DOHH2 (cell line): ENCODE measurements at regions not wholly inside any gene's neighbourhood (a gene's known extent, or its start where the extent isn't known, plus 50 kb on each side); places are given as distances from the start of the nearest gene placed in this dataset.

Experiments
- H3F3A ChIP-seq: fragments of 200-600 bp; sonication (generic), shearing (Covaris generic); 2 replicates; pipeline ENCODE4 v1.6.0; 2016; ENCODE audit warnings: antibody characterized with exemption, mild to moderate bottlenecking; ENCODE audit not compliant: control insufficient read depth, insufficient read depth
- H3K27ac ChIP-seq: fragments of 200-600 bp; sonication (generic); 2 replicates; pipeline ENCODE4 v1.5.1; 2014; ENCODE audit warnings: low read depth, mild to moderate bottlenecking, low read length, moderate library complexity
- H3K27me3 ChIP-seq: fragments of 200-600 bp; sonication (generic); 2 replicates; pipeline ENCODE4 v1.6.1; 2014; ENCODE audit warnings: mild to moderate bottlenecking, low read length, mixed read lengths; ENCODE audit not compliant: control insufficient read depth
- H3K36me3 ChIP-seq: fragments of 200-600 bp; sonication (generic); 2 replicates; pipeline ENCODE4 v1.6.1; 2014; ENCODE audit warnings: mild to moderate bottlenecking, low read length, moderate library complexity, mixed read lengths; ENCODE audit not compliant: control insufficient read depth
- H3K4me1 ChIP-seq: fragments of 200-600 bp; sonication (generic); 2 replicates; pipeline ENCODE4 v1.6.1; 2014; ENCODE audit warnings: mild to moderate bottlenecking, low read length, mixed read lengths; ENCODE audit not compliant: control insufficient read depth
- H3K4me2 ChIP-seq: fragments of 200-600 bp; sonication (generic); 2 replicates; pipeline ENCODE4 v1.6.0; 2014; ENCODE audit warnings: mild to moderate bottlenecking, low read length, moderate library complexity
- H3K4me3 ChIP-seq: fragments of 200-600 bp; sonication (generic); 2 replicates; pipeline ENCODE4 v1.5.1; 2014; ENCODE audit warnings: mild to moderate bottlenecking, low read length, mixed read lengths
- H3K79me2 ChIP-seq: fragments of 200-600 bp; sonication (generic); 2 replicates; pipeline ENCODE4 v1.6.1; 2014; ENCODE audit warnings: mild to moderate bottlenecking, low read length, mixed read lengths; ENCODE audit not compliant: control insufficient read depth
- H3K9me2 ChIP-seq: fragments of 200-600 bp; sonication (generic); replicated peaks from 2 replicates; pipeline ENCODE4 v1.6.1; 2014; ENCODE audit warnings: mild to moderate bottlenecking, low read length, mixed read lengths; ENCODE audit not compliant: control insufficient read depth
- H3K9me3 ChIP-seq: fragments of 200-600 bp; sonication (generic); 2 replicates; pipeline ENCODE4 v1.6.1; 2014; ENCODE audit warnings: antibody characterized with exemption, low read length, mixed read lengths; ENCODE audit not compliant: control insufficient read depth, insufficient read depth
- H4K20me1 ChIP-seq: fragments of 200-600 bp; sonication (generic); 2 replicates; pipeline ENCODE4 v1.6.0; 2014; ENCODE audit warnings: low read depth, mild to moderate bottlenecking, antibody characterized with exemption, low read length, moderate library complexity; ENCODE audit not compliant: control insufficient read depth, insufficient read depth
- EZH2phosphoT487 ChIP-seq: fragments of 200-600 bp; sonication (generic); IDR thresholded peaks from 2 replicates; pipeline ENCODE4 v1.6.1; 2017; ENCODE audit warnings: borderline replicate concordance, mild to moderate bottlenecking, antibody characterized with exemption, low read length, moderate library complexity, mixed read lengths
- TF ChIP-seq, protein P1 (sequence below): fragments of 200-600 bp; sonication (generic); IDR thresholded peaks from one replicate; pipeline ENCODE4 v1.5.1; 2014; ENCODE audit warnings: antibody characterized with exemption, mild to moderate bottlenecking, low read depth, low read length; ENCODE audit not compliant: poor library complexity, severe bottlenecking

DNA sequence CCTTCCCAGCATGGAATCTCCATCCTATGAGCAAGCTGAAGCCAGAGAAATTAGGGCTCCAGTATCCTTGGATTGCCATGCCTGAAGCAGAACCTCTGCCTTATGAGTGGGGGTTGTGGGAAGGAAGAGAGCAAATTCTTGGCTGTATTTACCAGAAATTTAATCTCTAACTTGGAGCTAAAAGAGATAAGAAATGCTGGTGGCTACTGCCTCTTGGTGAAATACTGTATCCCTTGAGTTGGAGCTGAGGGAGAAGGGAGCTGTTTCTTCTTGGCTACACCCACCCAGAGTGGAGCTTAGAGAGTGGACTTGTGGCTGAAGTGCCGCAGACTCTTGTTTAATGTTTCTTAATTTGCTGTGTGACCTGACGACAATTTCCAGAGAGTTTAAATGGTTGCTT is 447.3 kb downstream of the ARHGEF28 start:
- Histone ChIP-seq H4K20me1 (no peaks in the 10 kb centered on the region), H3F3A (no peaks in the 10 kb centered on the region), H3K27me3 (peaks cover 3% of the 10 kb centered on the region; the same call in 1 of the 2 replicates), H3K4me2 (no peak overlapping the region), H3K27ac (no peak overlapping the region), H3K4me1 (no peaks in the 10 kb centered on the region), H3K79me2 (no peaks in the 10 kb centered on the region), H3K9me3 (no peaks in the 10 kb centered on the region), H3K9me2 (no peaks in the 10 kb centered on the region), H3K4me3 (no peak overlapping the region), H3K36me3 (no peaks in the 10 kb centered on the region)
- TF ChIP-seq, protein P1, sequence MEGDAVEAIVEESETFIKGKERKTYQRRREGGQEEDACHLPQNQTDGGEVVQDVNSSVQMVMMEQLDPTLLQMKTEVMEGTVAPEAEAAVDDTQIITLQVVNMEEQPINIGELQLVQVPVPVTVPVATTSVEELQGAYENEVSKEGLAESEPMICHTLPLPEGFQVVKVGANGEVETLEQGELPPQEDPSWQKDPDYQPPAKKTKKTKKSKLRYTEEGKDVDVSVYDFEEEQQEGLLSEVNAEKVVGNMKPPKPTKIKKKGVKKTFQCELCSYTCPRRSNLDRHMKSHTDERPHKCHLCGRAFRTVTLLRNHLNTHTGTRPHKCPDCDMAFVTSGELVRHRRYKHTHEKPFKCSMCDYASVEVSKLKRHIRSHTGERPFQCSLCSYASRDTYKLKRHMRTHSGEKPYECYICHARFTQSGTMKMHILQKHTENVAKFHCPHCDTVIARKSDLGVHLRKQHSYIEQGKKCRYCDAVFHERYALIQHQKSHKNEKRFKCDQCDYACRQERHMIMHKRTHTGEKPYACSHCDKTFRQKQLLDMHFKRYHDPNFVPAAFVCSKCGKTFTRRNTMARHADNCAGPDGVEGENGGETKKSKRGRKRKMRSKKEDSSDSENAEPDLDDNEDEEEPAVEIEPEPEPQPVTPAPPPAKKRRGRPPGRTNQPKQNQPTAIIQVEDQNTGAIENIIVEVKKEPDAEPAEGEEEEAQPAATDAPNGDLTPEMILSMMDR, result no peak
- TF ChIP-seq EZH2phosphoT487, result no peak

DNA sequence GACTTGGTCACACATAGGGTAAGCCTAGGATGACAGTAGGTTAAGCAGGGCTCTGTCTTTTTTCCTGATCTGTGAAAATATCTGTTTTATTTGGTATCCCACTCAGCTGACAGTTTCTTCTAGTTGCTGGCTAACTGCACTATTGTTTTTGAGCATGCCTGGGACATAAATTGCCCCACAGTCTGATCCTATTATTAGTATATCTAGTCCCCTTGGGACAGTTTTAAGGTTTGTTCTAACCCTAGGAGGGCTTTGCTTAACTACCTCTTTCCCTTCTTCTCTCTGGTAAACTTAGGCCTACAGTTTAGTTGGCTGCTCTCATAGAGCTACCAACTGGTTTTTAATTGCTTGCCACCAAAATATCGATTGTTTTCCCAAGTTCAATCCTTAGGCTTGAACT is 446.6 kb downstream of the ARHGEF28 start:
- TF ChIP-seq EZH2phosphoT487, result no peak
- TF ChIP-seq, protein P1, result no peak
- Histone ChIP-seq H3F3A (no peaks in the 10 kb centered on the region), H3K4me2 (no peak overlapping the region)

GRCh38 chr5:74070766-74071165 is 444.8 kb downstream of the ARHGEF28 start:
- no peaks in the 10 kb centered on the region for H3K4me1 ChIP-seq
- H3K79me2 ChIP-seq, result no peaks in the 10 kb centered on the region
- no peak overlapping the region for H3K4me3 ChIP-seq
- H3K36me3 ChIP-seq, result no peaks in the 10 kb centered on the region
- peaks cover 1% of the 10 kb centered on the region; the same call in 1 of the 2 replicates for H3K27me3 ChIP-seq
- no peaks in the 10 kb centered on the region for H3K9me2 ChIP-seq
- no peak overlapping the region for H3K4me2 ChIP-seq
- no peaks in the 10 kb centered on the region for H3F3A ChIP-seq
- H3K27ac ChIP-seq, result no peak overlapping the region
- no peak for TF ChIP-seq EZH2phosphoT487
- TF ChIP-seq, protein P1, result no peak
- no peaks in the 10 kb centered on the region for H4K20me1 ChIP-seq
- no peaks in the 10 kb centered on the region for H3K9me3 ChIP-seq

More for the DNA sequence above, 446.6 kb downstream of the ARHGEF28 start:
- Histone ChIP-seq H3K4me3 (no peak overlapping the region), H3K36me3 (no peaks in the 10 kb centered on the region), H3K79me2 (no peaks in the 10 kb centered on the region), H3K9me3 (no peaks in the 10 kb centered on the region), H3K27ac (no peak overlapping the region), H3K27me3 (peaks cover 3% of the 10 kb centered on the region; the same call in 1 of the 2 replicates), H3K4me1 (no peaks in the 10 kb centered on the region), H4K20me1 (no peaks in the 10 kb centered on the region), H3K9me2 (no peaks in the 10 kb centered on the region)
